OCI-LY3 (cell line): ENCODE measurements at regions not wholly inside any gene's neighbourhood (a gene's known extent, or its start where the extent isn't known, plus 50 kb on each side); places are given as distances from the start of the nearest gene placed in this dataset.

Experiments used
- H2AFZ ChIP-seq: fragments of 200-600, 300-600 bp; shearing (Covaris generic); 2 replicates; pipeline ENCODE4 v1.6.0; 2014; ENCODE audit warnings: antibody characterized with exemption, low read depth, low read length
- H3K27ac ChIP-seq: fragments of 200-600, 300-600 bp; sonication (generic); 2 replicates; pipeline ENCODE4 v1.5.1; 2014; ENCODE audit warnings: mild to moderate bottlenecking, low read length, moderate library complexity, mixed read lengths
- H3K27me3 ChIP-seq: fragments of 200-600, 300-600 bp; sonication (generic); 2 replicates; pipeline ENCODE4 v1.6.1; 2014; ENCODE audit warnings: low read depth, low read length, mixed read lengths
- H3K36me3 ChIP-seq: fragments of 200-600, 300-600 bp; sonication (generic); replicated peaks from 2 replicates; pipeline ENCODE3; 2014; ENCODE audit warnings: low read depth, low read length, mixed read lengths
- H3K4me1 ChIP-seq: fragments of 300-600, 200-600 bp; sonication (generic); 2 replicates; pipeline ENCODE4 v1.6.1; 2014; ENCODE audit warnings: low read length, mixed read lengths
- H3K4me2 ChIP-seq: fragments of 200-600, 300-600 bp; sonication (generic); 2 replicates; pipeline ENCODE4 v1.6.1; 2014; ENCODE audit warnings: low read length, mixed read lengths
- H3K4me3 ChIP-seq: fragments of 300-600, 200-600 bp; sonication (generic); 2 replicates; pipeline ENCODE4 v1.5.1; 2014; ENCODE audit warnings: antibody characterized with exemption, mild to moderate bottlenecking, low read length, moderate library complexity
- H3K79me2 ChIP-seq: fragments of 300-600, 200-600 bp; shearing (Covaris generic); 2 replicates; pipeline ENCODE4 v1.6.1; 2014; ENCODE audit warnings: mild to moderate bottlenecking, low read length, mixed read lengths
- H3K9ac ChIP-seq: fragments of 300-600, 200-600 bp; shearing (Covaris generic); 2 replicates; pipeline ENCODE4 v1.6.0; 2014; ENCODE audit warnings: mild to moderate bottlenecking, low read length, moderate library complexity
- H3K9me3 ChIP-seq: fragments of 200-600, 300-600 bp; shearing (Covaris generic); 2 replicates; pipeline ENCODE4 v1.6.1; 2014; ENCODE audit warnings: low read length, mixed read lengths; ENCODE audit not compliant: insufficient read depth
- H4K20me1 ChIP-seq: fragments of 200-600, 300-600 bp; sonication (generic); 2 replicates; pipeline ENCODE4 v1.6.1; 2016; ENCODE audit warnings: low read length, mixed read lengths; ENCODE audit not compliant: insufficient read depth
- EZH2phosphoT487 ChIP-seq: fragments of 200-600 bp; shearing (Covaris generic); IDR thresholded peaks from 2 replicates; pipeline ENCODE4 v1.6.1; 2018; ENCODE audit warnings: antibody characterized with exemption, mixed run types, low read depth
- TF ChIP-seq, protein P1 (sequence below): fragments of 200-600, 300-600 bp; sonication (generic); IDR thresholded peaks from 2 replicates; pipeline ENCODE4 v1.5.1; 2014; ENCODE audit warnings: antibody characterized with exemption, low read length, low read depth

GRCh38 chr3:150136242-150136641 lies 165.5 kb upstream of the PFN2 start:
- Histone ChIP-seq H3K9ac (no peak overlapping the region), H3K9me3 (peaks cover 4% of the 10 kb centered on the region; the same call in 1 of the 2 replicates), H3K4me3 (no peak overlapping the region), H3K4me1 (peaks cover 28% of the 10 kb centered on the region), H3K27ac (no peak overlapping the region), H3K27me3 (no peaks in the 10 kb centered on the region), H4K20me1 (no peaks in the 10 kb centered on the region), H3K36me3 (no peaks in the 10 kb centered on the region), H3K4me2 (no peak overlapping the region), H2AFZ (no peak overlapping the region), H3K79me2 (no peaks in the 10 kb centered on the region)
- no peak for TF ChIP-seq EZH2phosphoT487
- TF ChIP-seq, protein P1, sequence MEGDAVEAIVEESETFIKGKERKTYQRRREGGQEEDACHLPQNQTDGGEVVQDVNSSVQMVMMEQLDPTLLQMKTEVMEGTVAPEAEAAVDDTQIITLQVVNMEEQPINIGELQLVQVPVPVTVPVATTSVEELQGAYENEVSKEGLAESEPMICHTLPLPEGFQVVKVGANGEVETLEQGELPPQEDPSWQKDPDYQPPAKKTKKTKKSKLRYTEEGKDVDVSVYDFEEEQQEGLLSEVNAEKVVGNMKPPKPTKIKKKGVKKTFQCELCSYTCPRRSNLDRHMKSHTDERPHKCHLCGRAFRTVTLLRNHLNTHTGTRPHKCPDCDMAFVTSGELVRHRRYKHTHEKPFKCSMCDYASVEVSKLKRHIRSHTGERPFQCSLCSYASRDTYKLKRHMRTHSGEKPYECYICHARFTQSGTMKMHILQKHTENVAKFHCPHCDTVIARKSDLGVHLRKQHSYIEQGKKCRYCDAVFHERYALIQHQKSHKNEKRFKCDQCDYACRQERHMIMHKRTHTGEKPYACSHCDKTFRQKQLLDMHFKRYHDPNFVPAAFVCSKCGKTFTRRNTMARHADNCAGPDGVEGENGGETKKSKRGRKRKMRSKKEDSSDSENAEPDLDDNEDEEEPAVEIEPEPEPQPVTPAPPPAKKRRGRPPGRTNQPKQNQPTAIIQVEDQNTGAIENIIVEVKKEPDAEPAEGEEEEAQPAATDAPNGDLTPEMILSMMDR: no peak

GRCh38 chr3:150135287-150135721 lies 164.6 kb upstream of the PFN2 start:
- H2AFZ ChIP-seq: no peak overlapping the region
- H3K9ac ChIP-seq: no peak overlapping the region
- no peak for TF ChIP-seq EZH2phosphoT487
- TF ChIP-seq, protein P1: no peak
- no peaks in the 10 kb centered on the region for H3K27me3 ChIP-seq
- no peaks in the 10 kb centered on the region for H3K36me3 ChIP-seq
- no peaks in the 10 kb centered on the region for H4K20me1 ChIP-seq
- H3K4me3 ChIP-seq: no peak overlapping the region
- H3K27ac ChIP-seq: no peak overlapping the region
- no peak overlapping the region for H3K4me2 ChIP-seq
- H3K79me2 ChIP-seq: no peaks in the 10 kb centered on the region
- H3K9me3 ChIP-seq: peaks cover 4% of the 10 kb centered on the region; the same call in 1 of the 2 replicates
- peaks cover 34% of the 10 kb centered on the region for H3K4me1 ChIP-seq

GRCh38 chr3:150133293-150133692 lies 162.6 kb upstream of the PFN2 start:
- no peaks in the 10 kb centered on the region for H3K36me3 ChIP-seq
- H3K9ac ChIP-seq: no peak overlapping the region
- no peak overlapping the region for H3K4me3 ChIP-seq
- H3K27me3 ChIP-seq: no peaks in the 10 kb centered on the region
- H3K79me2 ChIP-seq: no peaks in the 10 kb centered on the region
- peaks cover 4% of the 10 kb centered on the region; the same call in 1 of the 2 replicates for H3K9me3 ChIP-seq
- peaks cover 34% of the 10 kb centered on the region for H3K4me1 ChIP-seq
- peak overlapping the region; percentile 2; the same call in 1 of the 2 replicates for H3K27ac ChIP-seq
- TF ChIP-seq EZH2phosphoT487: no peak
- TF ChIP-seq, protein P1: no peak
- no peaks in the 10 kb centered on the region for H4K20me1 ChIP-seq
- no peak overlapping the region for H3K4me2 ChIP-seq
- H2AFZ ChIP-seq: no peak overlapping the region

- H3K27ac ChIP-seq: peak overlapping the region; percentile 39
- H3K27me3 ChIP-seq: no peaks in the 10 kb centered on the region
- no peaks in the 10 kb centered on the region for H3K36me3 ChIP-seq
- H3K79me2 ChIP-seq: no peaks in the 10 kb centered on the region
- no peaks in the 10 kb centered on the region for H3K9me3 ChIP-seq
- H3K4me2 ChIP-seq: peak overlapping the region; percentile 69
- H4K20me1 ChIP-seq: no peaks in the 10 kb centered on the region
- H3K4me1 ChIP-seq: peaks cover 34% of the 10 kb centered on the region
- TF ChIP-seq, protein P1: no peak
- TF ChIP-seq EZH2phosphoT487: no peak
- H3K4me3 ChIP-seq: peak overlapping the region; percentile 54
- H2AFZ ChIP-seq: peak overlapping the region; percentile 90
- H3K9ac ChIP-seq: no peak overlapping the region
Measured at GRCh38 chr3:150132101-150132749, 161.5 kb upstream of the PFN2 start.
